Activated CD8-positive, alpha-beta memory T cell treated with anti-CD3 and anti-CD28 coated beads, Interleukin-2, amount 50 U/mL, for 1 hour (primary cell): ENCODE measurements at regions not wholly inside any gene's neighbourhood (a gene's known extent, or its start where the extent isn't known, plus 50 kb on each side); places are given as distances from the start of the nearest gene placed in this dataset.

Source experiments
- DNase-seq: peaks from one replicate; pipeline ENCODE4 v3.0.0-alpha.2; 2020; ENCODE audit errors: extremely low read depth

DNA sequence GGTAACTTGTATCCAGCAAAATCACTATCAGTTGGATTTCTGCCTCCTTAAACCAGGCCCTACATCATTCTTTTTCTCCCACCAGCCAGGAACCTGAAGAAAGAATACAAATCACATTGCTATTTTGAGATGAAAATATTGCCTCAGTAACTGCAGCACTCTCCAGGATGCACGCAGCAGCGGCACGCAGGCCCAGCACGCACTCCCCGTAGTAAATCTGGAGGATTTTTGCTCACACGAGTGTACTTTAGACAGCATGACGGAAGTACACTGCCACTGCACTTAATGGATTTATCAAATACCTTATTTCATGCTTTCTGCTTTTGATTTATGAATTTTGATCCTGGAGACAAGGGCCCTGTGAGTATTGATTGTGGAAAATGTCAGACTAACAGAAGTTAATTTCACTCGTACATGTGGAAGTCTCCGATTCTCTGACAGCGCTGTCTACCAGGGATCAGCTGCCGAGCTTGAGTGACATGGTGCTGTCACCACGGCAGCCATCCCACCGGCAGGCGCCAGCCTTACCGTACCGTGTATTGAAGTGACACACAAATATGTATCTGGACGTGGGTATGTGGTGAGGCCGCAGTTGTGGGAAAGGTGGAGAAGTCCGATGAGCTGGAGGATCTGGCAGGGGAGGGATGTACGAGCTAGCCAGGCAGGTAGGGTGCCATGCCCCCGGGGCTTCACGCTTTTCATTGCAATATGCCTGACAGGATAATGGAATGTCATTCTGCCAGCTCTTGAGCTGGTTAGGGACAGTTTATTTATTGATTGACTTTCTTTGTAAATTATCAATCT is 863.7 kb downstream of the GALR1 start:
- DNase-seq: no peak

DNA sequence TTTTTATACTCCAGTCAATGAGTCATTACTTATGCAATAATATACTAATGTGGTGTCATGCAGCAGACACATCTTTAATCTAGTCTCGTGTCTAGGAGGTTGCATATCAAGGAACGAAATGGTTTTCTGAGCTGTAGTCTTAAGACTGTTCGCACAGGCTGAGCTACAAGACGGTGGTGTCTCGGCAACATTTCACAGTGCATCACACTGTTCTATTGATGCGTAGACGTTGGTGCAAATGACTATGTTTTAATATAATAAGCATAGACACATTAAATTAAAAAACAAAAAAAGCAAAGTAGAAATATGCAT is 864.2 kb downstream of the GALR1 start:
- DNase-seq: no peak

DNA sequence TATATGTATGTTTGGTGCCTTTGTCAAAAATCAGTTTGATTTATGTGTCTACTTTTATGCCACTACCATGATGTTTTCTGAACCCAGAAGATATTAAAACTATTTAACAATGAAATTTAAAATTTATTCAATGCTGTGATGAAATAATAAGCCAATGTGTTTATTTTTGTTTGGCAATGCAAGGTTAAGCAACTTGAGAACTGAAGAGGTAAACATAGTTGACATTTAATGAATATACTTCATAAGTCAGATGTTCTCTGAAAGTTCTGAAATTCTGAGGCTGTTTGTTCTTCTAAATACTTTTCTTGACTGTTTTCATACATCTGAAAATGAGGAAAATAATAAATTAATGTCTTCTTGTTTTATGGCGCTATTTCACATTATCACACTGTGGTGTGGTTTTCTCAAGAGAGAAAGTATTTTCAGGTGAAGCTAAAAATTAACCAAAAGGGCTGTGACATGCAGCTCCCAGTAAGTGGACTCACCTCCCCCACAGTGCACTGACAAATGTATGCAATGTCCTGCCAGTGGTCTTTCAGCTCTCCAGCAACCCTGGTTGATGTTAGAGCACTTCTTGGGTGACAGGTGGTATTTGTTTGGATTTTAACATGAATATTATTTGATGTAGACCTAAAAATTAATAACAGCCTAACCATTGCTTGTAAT is 863.6 kb upstream of the SALL3 start:
- DNase-seq: no peak

DNA sequence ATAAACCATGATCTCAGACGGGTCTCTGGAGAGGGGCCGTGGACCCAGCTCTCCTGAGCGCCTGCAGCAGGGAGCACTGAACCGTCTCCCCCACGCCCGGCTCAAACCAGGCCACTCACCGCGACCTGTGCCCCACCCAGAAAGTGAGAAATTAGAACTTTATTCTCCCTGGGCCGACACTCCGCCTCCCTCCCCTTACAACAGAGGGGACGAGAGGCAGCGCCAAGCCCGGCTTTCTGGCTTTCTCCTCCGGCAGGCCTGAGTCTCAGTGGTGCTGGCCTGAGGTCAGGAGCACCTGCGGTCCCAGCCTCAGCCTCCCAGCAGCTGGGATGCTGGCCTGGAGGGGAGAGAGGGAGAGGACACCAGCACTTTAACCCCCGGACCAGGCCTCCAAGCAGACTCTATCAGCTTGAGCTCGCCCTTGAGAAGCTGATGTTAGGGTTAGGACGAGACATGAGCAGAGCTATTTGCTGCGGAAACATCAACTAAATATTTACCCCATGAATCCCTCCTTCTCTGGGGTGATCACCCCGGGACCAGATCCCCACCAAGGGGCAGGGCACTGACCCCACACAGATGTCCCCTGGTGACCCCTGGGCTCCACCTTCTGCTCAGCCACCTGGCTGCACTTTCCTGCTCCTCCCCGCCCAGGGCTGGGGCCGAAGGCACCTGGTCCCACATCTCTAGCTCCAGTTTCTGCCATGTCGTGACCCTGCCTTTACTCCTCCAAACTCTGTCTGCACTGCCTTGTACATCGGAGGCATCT is 856.3 kb upstream of the SALL3 start:
- DNase-seq: no peak

DNA sequence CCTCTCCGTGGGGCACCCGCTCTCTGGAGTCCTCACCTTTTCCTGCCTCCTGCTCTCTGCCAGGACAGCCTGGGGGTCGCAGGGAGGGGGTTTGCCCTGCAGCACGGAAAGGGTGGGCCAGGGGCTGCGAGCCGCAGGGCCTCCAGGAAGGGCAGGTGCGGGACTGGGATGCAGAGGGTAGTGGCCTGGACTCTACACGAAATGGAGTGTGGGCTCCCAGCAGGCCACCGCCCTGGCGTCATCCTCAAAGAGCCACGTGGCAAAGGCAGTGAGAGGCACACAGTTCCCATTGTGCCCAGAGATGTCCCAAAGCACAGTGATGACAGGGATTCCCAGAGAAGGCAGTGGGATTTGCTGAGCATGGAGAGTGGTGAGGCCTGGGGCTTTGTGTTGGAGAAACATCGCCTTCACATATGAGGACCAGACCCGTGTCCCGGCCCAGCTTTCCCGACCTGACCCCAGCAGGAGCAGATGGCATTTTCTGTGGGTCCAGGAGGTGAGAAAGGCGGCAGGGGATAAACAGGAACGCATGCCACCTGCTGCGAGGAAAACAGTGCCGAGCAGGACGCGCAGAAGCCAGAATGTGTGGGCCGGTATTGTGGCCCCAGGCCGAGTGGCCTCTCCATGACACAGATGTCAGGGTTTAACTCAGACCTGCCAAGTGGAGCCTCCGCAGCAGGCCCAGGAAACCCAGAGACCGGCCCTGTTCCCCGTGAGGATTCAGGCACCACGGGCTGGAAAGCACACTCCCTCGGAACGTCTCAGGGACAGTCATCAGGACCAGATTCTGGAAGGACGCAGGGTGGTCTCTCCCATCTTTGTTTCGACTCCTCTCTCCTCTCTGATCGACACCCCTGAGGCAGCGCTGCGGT is 855.5 kb upstream of the SALL3 start:
- DNase-seq: no peak

DNA sequence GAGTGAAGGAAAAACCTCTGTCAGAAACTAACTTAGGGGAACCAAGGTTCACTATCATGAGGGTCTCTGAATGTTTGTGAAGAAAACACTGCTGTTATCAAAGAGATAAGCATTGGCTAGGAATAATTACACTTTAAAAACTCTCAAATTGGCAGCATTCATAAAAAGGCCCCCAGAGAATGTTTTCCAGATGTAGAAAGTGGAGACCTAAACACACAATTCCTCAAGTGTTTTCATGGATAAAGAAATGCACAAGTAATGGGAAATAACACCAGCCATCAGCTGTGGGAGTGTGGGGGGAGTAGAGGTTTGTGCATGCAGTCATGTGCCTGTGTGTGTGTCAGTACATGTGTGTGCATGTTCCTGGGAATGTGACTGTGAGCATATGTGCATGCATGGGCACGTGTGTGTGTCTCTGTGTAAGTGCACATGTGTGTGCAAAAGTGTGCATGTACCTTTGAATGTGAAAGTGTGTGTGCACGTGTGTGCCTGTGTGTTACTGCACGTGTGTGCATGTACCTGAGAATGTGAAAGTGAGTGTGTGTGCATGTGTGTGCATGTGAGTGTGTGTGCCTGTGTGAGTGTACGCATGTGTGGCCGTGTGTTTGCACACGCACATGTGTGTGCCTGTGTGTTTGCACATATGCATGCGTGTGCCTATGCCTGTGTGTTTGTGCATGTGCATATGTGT is 854.3 kb upstream of the SALL3 start:
- no peak for DNase-seq

DNA sequence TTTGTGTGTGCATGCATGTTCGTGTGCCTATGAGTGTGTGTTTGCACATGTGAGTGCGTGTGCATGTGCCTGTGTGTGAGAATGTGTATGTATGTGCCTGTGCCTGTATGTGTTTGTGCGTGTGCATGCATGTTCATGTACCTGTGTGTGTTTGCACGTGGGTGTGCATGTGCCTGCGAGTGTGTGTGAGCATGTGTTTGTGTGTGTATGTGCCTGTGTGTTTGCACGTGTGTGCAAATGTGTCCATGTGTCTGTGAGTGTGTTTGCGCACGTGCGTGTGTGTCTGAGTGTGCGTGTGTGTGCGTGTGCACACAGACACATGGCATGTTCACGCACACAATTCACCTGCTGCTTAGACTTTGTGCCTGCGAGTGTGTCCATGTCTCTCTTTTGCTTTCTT is 853.5 kb upstream of the SALL3 start:
- DNase-seq: no peak

DNA sequence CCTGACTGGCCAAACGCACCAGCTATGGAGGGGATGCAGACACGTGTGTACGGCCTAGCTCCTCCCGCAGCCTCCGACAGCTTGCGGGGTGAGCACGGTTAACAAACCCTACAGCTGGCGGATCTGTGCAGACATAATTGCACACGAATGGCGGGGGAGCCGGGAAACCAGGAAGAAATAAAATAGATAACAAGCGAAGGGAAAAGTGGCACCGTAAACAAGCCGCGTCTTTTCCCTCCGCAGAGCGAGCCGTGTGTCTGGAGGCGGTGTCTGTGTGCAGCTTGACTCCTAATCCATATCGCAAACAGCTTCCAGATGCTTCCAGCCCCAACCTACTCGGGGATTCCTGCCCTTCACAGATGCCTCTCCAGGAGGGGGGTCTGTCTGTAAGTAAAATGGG is 853.1 kb upstream of the SALL3 start:
- no peak for DNase-seq

DNA sequence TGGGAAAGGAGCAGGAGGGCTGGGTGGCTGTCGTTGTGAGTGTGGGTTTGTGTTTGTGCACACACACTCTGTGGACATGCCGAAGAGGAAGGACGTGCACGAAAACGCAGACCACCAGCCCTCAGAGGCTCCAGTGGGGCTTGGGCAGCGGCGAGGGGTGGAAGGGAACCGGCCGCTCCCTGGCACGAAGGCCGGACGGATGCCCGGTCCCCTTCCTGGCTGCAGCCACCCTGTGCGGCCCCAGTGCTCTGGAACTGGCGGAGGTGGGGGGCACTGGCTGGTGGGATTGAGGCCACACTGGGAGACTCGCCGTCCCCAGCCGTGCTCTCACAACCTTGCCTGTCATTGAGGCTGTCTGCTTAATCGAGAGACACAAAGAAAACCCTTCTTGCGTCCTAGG is 852.6 kb upstream of the SALL3 start:
- DNase-seq: no peak

DNA sequence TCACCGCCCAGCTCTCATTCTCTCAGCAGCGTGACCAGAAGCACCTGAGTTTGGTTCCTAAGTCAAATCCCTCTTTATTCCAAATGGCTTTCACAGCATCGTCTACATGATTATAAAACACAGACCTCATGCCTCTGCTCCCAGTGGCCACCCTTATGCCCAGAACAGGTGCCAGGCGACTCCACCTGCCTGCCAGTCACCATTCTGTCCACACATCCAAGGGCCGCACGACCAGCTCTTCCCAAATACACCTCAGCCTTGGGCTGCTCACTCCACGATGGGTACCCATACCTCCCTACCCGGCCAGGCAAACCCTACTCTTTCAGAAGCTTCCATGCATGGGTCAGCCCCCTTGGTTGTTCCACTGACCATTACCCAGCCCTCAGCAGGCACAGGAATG is 851.6 kb upstream of the SALL3 start:
- no peak for DNase-seq

DNA sequence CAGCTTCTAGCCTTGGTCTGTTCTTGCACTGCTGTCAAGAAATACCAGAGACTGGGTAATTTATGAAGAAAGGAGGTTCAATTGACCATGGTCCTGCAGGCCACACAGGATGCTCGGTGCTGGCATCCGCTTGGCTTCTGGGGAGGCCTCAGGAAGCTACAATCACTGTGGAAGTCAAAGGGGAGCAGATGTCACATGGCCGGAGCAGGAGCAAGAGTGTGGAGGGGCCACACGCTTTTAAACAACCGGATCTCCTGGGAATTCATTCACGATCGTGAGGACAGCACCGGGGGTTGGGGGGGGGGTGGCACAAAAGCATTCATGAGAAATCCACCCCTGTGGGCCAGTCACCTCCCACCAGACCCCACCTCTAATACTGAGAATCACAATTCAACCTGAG is 850.4 kb upstream of the SALL3 start:
- DNase-seq: no peak

DNA sequence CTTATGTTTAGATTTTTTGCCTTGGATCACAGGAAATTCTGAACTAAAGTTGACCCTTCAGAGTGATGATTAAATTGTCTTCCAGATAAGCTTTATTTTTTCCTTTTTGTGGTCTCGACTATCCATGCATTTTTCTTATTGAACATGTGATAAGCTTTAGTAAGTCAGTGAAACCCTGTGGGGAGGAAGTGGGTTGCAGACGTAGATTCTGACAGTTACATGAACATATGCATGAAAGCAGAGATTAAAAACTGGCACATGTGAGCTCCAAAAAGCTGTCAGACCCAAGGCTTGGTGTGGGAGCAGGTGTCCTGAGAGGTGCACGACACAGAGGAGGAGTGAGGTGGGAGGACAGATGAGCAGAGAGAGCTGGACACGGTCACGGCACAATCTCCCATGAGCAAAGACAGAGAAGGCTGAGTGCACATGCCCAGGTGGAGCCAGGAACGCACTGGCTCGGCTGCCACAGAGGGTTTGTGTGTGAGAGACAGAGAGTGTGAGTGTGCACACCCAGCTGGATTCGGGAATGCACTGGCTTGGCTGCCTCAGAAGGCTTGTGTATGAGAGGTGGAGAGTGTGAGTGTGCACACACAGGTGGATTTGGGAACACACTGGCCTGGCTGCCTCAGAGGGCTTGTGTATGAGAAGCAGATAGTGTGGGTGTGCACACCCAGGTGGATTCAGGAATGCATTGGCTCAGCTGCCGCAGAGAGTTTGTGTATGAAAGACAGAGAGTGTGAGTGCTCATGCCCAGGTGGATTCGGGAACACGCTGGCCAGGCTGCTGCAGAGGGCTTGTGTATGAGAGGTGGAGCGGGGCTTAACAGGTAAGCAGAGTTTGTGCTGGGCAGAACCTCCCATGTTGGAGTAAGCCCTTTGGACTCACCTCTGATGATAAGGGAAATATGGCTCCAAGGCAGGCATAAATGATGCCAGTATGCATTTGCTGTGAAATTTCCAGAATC is 849.1 kb upstream of the SALL3 start:
- no peak for DNase-seq

DNA sequence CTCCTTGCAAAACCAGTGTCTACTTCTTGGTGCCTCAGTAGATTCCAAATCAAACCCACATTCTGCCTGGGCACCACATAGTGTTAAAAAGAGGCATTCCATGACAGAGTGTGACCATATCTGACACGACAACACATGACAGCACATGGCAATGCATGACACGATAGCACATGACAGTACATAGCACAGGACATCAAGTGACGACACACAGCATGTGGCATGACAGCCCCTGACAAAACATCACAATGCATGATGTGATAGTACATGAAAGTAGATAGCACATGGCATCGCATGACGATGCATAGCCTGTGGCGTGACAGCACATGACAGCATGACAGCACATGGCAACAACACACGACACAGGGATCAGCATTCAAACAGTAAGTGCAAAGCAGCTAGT is 845.9 kb upstream of the SALL3 start:
- no peak for DNase-seq

DNA sequence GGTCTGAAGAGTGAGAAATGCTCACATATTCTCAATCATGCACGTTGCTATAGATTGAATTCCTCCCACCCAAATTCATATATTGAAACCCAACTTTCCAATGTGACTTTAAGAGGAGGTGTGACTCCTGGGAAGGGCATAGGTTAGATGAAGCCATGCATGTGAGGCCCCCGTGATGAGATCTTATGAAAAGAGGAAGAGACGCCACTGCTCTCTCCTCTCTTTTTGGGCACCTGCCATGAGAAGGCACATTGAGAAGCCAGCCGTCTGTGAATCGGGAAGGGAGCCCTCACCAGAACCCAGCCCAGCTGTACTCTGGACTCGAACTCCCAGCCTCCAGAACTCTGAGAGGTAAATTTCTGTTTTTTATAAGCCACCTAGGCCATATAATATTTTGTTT is 842.6 kb upstream of the SALL3 start:
- no peak for DNase-seq

DNA sequence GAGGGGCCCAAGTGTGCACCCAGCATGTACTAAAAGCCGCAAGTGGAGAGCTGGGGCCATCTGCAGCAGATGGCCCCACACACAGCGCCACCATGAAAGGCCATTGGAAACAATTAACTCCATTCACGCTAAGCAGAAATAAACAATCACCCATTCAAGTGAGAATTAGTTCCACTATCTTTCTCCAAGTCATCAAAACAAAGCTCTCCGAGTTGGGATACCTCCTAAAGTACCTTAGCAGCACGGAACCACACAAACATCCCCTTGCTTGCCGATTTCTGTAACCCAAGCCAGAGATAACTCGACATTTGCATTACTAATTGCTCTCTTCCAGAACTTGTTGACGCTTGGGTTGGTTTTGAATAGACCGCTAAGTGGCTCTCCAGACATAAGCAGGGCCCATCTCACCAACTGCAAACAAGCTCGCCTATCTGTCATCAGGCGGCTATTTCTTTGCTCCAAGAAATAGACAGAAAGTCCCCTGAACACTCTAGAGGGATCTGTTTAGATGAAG is 840.6 kb upstream of the SALL3 start:
- no peak for DNase-seq

DNA sequence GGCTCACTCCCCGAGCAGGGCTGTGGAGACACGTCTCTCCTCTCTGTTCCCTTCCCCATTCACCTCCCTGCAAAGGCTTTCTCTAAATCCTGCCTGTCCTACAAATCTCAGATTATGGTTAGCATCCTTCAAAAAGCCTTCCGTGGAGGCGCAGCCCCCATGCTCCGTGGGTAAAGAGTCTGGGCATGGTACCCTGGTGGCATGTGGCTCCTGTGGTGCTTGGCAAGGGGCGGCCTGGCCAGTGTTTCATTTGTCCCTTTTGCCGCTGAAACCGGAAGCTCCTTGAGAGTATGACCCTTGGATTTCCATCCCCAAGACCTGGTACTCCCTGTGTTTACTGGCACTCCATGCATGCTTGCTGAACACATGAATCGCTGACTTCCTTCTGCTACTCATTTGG is 839.3 kb upstream of the SALL3 start:
- DNase-seq: no peak

DNA sequence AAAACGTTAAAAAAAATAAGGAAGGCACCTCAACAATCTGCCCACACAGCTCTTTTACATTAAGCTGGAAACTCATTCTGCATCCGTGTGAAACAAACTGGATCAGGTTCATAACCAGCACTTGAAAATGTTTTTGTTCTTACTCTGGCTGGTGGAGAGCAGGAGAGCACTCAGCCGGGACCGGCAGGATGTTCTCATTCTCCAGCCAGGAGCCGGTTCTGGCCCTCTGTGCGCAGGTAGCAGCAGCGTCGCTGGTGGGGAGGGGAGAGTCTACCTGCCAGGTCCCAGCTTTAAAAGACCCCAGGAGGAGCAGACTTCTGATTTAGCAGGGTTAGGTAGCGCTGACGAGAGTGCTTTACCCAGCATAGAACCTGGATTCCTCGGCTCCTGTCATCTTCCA is 834.9 kb upstream of the SALL3 start:
- no peak for DNase-seq

DNA sequence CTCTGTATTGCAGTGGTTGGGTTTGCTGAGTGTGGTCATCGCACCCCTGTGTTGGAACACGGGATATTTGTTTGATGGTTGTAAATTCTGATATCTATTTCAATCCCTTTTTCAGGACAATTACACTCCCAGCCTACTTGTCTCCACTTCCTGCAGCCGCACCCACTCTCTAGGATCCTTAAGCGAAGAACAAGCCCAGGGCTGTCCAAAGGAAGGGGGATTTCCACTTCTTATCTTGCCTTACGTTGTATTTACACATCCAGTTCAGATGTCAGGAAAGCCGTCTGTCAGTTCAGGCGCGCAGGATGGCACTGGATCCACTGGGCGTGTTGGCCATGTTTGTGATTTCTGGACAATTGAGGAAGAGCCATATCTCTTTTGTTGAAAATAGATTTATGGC is 834.5 kb upstream of the SALL3 start:
- no peak for DNase-seq

DNA sequence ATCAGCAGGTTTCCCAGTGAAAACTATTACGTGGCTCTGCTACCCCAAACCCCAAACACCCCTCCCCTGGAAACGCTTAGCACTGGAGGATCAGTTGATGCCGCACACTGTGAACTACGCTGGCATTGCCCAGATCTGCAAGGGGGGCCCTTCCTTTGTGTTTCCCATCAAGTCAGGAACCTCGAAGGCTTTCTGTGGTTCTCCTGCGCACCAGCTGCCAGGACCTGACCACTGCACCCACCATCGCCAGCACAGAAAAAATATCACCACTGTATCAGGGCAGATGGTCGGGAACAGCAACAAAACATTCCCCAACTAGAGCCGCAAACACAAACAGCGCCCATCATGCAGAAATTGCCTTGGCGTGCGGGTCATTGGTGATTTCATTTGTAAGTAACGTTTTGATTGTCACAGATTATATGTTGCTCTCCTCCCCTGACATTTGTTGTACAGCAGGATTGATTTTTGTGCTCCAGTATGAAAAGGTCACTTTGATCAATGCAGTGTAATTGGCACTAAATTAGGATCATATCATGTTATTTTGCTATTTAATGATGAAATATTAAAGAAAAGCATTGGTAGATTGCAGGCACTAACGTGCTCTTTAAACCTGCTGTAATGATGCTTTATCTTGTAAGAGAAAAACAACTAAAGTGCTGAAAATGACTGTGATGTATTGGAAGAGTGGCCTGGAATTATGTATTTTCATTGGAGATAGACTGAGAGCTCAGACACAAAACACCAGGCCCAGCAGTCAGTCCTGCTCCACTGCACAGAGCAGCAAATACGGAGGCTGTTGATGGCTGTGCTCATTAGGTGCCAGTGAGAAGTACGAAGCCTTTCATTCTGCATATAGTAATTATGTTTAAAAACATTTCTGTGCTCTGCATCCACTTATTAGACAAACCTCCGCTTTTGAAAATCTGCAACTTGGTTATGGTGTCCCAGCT is 833.2 kb upstream of the SALL3 start:
- no peak for DNase-seq
